GM23338 (cell line): ENCODE measurements at regions not wholly inside any gene's neighbourhood (a gene's known extent, or its start where the extent isn't known, plus 50 kb on each side); places are given as distances from the start of the nearest gene placed in this dataset.

Experiments used
- ATAC-seq: fragments of 200-7000 bp; cut with Tn5 transposase; 3 replicates; pipeline ENCODE4 v1.9.1; 2020
- DNase-seq: peaks from one replicate; pipeline ENCODE4 v3.0.0-alpha.2; 2015; ENCODE audit warnings: low spot score
- H2AFZ ChIP-seq: fragments of 200-600 bp; sonication (generic); 2 replicates; pipeline ENCODE4 v1.8.0; 2016; ENCODE audit warnings: antibody characterized with exemption, mild to moderate bottlenecking, moderate library complexity
- H3F3A ChIP-seq: fragments of 200-600 bp; sonication (generic); replicated peaks from 2 replicates; pipeline ENCODE4 v1.8.0; 2017; ENCODE audit warnings: antibody characterized with exemption, mixed run types, low read depth
- H3K27ac ChIP-seq: fragments of 200-600 bp; sonication (generic); 2 replicates; pipeline ENCODE4 v1.6.1; 2016; ENCODE audit warnings: low read depth
- H3K27me3 ChIP-seq: fragments of 200-600 bp; sonication (generic); 2 replicates; pipeline ENCODE4 v1.8.0; 2016; ENCODE audit warnings: mild to moderate bottlenecking, mixed run types, moderate library complexity; ENCODE audit not compliant: insufficient read depth
- H3K36me3 ChIP-seq: fragments of 200-600 bp; sonication (generic); 2 replicates; pipeline ENCODE4 v1.8.0; 2016; ENCODE audit warnings: mild to moderate bottlenecking; ENCODE audit not compliant: insufficient read depth
- H3K4me1 ChIP-seq: fragments of 200-600 bp; sonication (generic); 2 replicates; pipeline ENCODE4 v1.8.0; 2016; ENCODE audit warnings: mild to moderate bottlenecking, moderate library complexity; ENCODE audit not compliant: insufficient read depth
- H3K4me2 ChIP-seq: fragments of 200-600 bp; sonication (generic); 2 replicates; pipeline ENCODE4 v1.7.1; 2017; ENCODE audit warnings: mixed run types
- H3K4me3 ChIP-seq: fragments of 200-600 bp; sonication (generic); 2 replicates; pipeline ENCODE4 v1.6.1; 2016; ENCODE audit warnings: mixed run types
- H3K79me2 ChIP-seq: fragments of 200-600 bp; sonication (generic); replicated peaks from 2 replicates; pipeline ENCODE4 v1.8.0; 2017; ENCODE audit warnings: mild to moderate bottlenecking; ENCODE audit not compliant: insufficient read depth
- H3K9me2 ChIP-seq: fragments of 200-600 bp; sonication (generic); 2 replicates; pipeline ENCODE4 v1.8.0; 2017; ENCODE audit not compliant: insufficient read depth
- H4K20me1 ChIP-seq: fragments of 200-600 bp; sonication (generic); replicated peaks from 2 replicates; pipeline ENCODE4 v1.8.0; 2017; ENCODE audit warnings: mild to moderate bottlenecking; ENCODE audit not compliant: insufficient read depth
- H3K27ac Mint-ChIP-seq: 2 replicates; pipeline ENCODE4 v1.8.0; 2020; ENCODE audit warnings: inconsistent platforms, mild to moderate bottlenecking, moderate library complexity, mixed read lengths
- H3K27me3 Mint-ChIP-seq: 3 replicates; pipeline ENCODE4 v1.8.0; 2022; ENCODE audit warnings: low read depth, mild to moderate bottlenecking, moderate library complexity, mixed read lengths, inconsistent platforms; ENCODE audit not compliant: insufficient read depth, poor library complexity
- H3K36me3 Mint-ChIP-seq: 3 replicates; pipeline ENCODE4 v1.8.0; 2021; ENCODE audit warnings: low read depth, mild to moderate bottlenecking, inconsistent platforms, moderate library complexity, mixed read lengths
- H3K4me1 Mint-ChIP-seq: 3 replicates; pipeline ENCODE4 v1.8.0; 2020; ENCODE audit warnings: mild to moderate bottlenecking, inconsistent platforms, mixed read lengths
- H3K4me3 Mint-ChIP-seq: 3 replicates; pipeline ENCODE4 v1.8.0; 2021; ENCODE audit warnings: moderate library complexity, mild to moderate bottlenecking, inconsistent platforms, mixed read lengths
- H3K9me3 Mint-ChIP-seq: 3 replicates; pipeline ENCODE4 v1.8.0; 2020; ENCODE audit warnings: moderate library complexity, mild to moderate bottlenecking, inconsistent platforms, mixed read lengths
- CREB1 ChIP-seq: fragments of 250-450 bp; sonication (Bioruptor Pico); IDR thresholded peaks from 2 replicates; pipeline ENCODE4 v1.5.0; 2020; ENCODE audit warnings: low read depth, mild to moderate bottlenecking, moderate library complexity
- ZNF331 ChIP-seq: fragments of 250-450 bp; sonication (Bioruptor Pico); IDR thresholded peaks from 2 replicates; pipeline ENCODE4 v1.5.0; 2020; ENCODE audit warnings: low read depth, mild to moderate bottlenecking, moderate library complexity
- TF ChIP-seq, protein P1 (sequence below): fragments of 250-450 bp; sonication (Bioruptor Pico); IDR thresholded peaks from 2 replicates; pipeline ENCODE4 v1.5.0; 2020; ENCODE audit warnings: mild to moderate bottlenecking, moderate library complexity
- TF ChIP-seq, protein P2 (sequence below), 2 experiments: fragments of 200-600 bp in 1 of 2; sonication (generic) in 1 of 2; conservative IDR thresholded peaks; 2 replicates each; pipeline versions ENCODE4 v1.5.1 to v1.6.1; 2016 to 2017; ENCODE audit warnings: antibody characterized with exemption in 2 of 2, low read depth in 2 of 2, mild to moderate bottlenecking in 2 of 2, moderate library complexity in 1 of 2

DNA sequence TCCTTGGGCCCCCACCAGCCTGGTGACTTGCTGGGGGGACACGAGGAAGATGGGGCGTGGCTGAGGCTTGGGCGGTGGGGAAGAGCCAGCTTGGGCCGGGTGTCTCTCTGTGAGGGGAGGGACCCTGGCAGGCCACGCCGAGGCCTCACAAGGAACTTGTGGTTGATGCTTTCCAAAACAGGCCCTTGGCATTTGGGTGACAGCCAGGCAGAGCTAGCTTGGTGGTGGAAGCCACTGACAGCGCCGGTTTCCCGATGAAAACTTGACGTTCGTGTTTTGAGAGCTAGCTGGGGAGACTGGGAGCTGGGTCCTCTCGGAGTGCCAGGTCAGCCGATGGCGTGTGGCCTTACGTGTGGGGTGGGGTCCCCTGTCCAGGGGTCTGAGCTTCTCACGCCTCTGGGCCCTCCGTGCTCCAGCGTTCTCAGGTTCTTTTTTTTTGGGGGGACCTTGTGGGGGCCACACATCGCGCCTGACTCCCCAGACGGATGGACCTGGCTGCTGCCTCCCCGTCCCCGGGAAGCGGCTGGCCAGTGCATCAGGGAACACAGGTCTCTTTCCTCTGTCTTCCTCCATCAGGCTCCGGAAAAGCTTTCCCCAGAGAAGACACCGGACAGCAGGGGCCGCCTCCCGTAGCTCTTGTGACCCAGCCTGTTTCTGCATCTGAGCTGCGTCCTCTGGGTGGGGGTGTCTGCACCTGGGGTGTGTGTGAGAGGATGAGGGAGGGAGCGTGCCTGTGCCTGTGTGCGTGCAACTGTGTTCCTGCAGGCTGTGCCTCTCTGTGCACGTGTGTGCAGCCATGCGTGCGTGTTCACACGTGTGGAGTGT is 129.3 kb upstream of the LPCAT1 start (continued):
- TF ChIP-seq, protein P1, sequence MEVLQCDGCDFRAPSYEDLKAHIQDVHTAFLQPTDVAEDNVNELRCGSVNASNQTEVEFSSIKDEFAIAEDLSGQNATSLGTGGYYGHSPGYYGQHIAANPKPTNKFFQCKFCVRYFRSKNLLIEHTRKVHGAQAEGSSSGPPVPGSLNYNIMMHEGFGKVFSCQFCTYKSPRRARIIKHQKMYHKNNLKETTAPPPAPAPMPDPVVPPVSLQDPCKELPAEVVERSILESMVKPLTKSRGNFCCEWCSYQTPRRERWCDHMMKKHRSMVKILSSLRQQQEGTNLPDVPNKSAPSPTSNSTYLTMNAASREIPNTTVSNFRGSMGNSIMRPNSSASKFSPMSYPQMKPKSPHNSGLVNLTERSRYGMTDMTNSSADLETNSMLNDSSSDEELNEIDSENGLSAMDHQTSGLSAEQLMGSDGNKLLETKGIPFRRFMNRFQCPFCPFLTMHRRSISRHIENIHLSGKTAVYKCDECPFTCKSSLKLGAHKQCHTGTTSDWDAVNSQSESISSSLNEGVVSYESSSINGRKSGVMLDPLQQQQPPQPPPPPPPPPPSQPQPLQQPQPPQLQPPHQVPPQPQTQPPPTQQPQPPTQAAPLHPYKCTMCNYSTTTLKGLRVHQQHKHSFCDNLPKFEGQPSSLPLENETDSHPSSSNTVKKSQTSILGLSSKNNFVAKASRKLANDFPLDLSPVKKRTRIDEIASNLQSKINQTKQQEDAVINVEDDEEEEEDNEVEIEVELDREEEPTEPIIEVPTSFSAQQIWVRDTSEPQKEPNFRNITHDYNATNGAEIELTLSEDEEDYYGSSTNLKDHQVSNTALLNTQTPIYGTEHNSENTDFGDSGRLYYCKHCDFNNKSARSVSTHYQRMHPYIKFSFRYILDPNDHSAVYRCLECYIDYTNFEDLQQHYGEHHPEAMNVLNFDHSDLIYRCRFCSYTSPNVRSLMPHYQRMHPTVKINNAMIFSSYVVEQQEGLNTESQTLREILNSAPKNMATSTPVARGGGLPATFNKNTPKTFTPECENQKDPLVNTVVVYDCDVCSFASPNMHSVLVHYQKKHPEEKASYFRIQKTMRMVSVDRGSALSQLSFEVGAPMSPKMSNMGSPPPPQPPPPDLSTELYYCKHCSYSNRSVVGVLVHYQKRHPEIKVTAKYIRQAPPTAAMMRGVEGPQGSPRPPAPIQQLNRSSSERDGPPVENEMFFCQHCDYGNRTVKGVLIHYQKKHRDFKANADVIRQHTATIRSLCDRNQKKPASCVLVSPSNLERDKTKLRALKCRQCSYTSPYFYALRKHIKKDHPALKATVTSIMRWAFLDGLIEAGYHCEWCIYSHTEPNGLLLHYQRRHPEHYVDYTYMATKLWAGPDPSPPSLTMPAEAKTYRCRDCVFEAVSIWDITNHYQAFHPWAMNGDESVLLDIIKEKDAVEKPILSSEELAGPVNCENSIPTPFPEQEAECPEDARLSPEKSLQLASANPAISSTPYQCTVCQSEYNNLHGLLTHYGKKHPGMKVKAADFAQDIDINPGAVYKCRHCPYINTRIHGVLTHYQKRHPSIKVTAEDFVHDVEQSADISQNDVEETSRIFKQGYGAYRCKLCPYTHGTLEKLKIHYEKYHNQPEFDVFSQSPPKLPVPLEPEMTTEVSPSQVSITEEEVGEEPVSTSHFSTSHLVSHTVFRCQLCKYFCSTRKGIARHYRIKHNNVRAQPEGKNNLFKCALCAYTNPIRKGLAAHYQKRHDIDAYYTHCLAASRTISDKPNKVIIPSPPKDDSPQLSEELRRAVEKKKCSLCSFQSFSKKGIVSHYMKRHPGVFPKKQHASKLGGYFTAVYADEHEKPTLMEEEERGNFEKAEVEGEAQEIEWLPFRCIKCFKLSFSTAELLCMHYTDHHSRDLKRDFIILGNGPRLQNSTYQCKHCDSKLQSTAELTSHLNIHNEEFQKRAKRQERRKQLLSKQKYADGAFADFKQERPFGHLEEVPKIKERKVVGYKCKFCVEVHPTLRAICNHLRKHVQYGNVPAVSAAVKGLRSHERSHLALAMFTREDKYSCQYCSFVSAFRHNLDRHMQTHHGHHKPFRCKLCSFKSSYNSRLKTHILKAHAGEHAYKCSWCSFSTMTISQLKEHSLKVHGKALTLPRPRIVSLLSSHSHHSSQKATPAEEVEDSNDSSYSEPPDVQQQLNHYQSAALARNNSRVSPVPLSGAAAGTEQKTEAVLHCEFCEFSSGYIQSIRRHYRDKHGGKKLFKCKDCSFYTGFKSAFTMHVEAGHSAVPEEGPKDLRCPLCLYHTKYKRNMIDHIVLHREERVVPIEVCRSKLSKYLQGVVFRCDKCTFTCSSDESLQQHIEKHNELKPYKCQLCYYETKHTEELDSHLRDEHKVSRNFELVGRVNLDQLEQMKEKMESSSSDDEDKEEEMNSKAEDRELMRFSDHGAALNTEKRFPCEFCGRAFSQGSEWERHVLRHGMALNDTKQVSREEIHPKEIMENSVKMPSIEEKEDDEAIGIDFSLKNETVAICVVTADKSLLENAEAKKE, result no peak
- TF ChIP-seq, protein P2, sequence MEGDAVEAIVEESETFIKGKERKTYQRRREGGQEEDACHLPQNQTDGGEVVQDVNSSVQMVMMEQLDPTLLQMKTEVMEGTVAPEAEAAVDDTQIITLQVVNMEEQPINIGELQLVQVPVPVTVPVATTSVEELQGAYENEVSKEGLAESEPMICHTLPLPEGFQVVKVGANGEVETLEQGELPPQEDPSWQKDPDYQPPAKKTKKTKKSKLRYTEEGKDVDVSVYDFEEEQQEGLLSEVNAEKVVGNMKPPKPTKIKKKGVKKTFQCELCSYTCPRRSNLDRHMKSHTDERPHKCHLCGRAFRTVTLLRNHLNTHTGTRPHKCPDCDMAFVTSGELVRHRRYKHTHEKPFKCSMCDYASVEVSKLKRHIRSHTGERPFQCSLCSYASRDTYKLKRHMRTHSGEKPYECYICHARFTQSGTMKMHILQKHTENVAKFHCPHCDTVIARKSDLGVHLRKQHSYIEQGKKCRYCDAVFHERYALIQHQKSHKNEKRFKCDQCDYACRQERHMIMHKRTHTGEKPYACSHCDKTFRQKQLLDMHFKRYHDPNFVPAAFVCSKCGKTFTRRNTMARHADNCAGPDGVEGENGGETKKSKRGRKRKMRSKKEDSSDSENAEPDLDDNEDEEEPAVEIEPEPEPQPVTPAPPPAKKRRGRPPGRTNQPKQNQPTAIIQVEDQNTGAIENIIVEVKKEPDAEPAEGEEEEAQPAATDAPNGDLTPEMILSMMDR (conservative IDR thresholded peaks at IDR 0.05; ENCODE audit: low read depth in 2 of 2), result no peak

DNA sequence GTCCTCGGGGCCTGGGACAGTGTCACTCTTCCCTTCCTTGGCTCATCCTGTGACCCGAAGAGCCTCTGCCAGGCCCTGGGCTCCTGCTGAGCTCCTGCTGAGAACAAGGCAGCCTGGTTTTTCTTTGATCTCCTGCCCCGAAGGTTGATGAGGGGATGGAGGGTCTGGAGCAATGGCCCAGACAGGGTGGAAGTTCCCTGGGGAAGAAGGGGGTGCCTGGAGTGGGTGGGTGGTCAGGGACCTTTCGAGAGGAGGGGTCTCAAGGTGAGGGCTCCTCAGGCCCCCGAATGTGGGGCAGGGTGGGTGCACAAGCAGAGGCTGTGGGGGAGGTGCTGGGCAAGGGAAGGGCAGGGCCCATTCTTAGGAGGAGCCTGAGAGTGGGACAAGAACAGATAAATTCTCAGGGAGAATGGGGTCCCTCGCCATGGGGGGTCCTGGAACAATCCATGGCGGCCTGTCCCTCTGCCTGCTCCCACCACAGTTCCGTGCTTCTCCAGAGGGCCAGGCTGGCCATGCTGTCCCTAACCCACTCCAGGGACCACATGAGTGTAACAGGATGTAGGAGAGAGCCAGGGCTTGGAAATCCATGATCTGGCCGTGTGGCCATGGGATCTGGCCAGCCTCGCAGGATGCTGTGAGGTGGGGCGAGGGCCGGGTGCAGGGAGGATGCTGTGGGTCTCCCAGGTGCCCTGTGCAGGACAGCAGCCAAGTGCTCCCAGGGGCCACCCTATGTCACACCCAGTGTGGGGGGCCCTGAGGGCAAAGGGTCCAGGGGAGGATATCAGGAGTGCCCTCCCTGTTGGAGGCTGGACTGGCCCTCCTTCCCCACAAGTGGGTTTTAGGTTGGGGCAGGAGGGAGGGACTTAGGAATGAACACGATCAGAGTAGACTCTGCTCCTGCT is 128.5 kb upstream of the LPCAT1 start:
- Mint-ChIP-seq H3K9me3 (no peaks in the 10 kb centered on the region; the same call in 1 of the 3 replicates), H3K4me3 (no peak overlapping the region), H3K4me1 (peaks cover 11% of the 10 kb centered on the region), H3K36me3 (no peaks in the 10 kb centered on the region; the same call in 2 of the 3 replicates), H3K27me3 (peaks cover 17% of the 10 kb centered on the region), H3K27ac (no peak overlapping the region)
- Histone ChIP-seq H2AFZ (no peak overlapping the region), H3K27me3 (peaks cover 9% of the 10 kb centered on the region; the same call in 1 of the 2 replicates), H3K27ac (no peak overlapping the region), H3K79me2 (no peaks in the 10 kb centered on the region), H3K4me3 (no peak overlapping the region), H3K36me3 (no peaks in the 10 kb centered on the region), H3K4me2 (no peak overlapping the region), H4K20me1 (no peaks in the 10 kb centered on the region), H3F3A (no peaks in the 10 kb centered on the region), H3K9me2 (no peaks in the 10 kb centered on the region), H3K4me1 (no peaks in the 10 kb centered on the region)
- ATAC-seq (no peak), DNase-seq (no peak)
- TF ChIP-seq ZNF331 (CRISPR knock-in tag) (no peak), CREB1 (CRISPR knock-in tag) (no peak)
